Lower leg skin (tissue), 4 donors: ENCODE measurements at regions not wholly inside any gene's neighbourhood (a gene's known extent, or its start where the extent isn't known, plus 50 kb on each side); places are given as distances from the start of the nearest gene placed in this dataset.

ENCODE experiments used
- DNase-seq, 2 donors: peaks; one replicate each; pipeline ENCODE4 v3.0.0-alpha.2; 2019; ENCODE audit warnings: low spot score in 2 of 2
- H3K4me3 ChIP-seq: fragments of 200-600 bp; sonication (generic); 2 replicates; pipeline ENCODE4 v1.5.1; 2017; ENCODE audit warnings: mild to moderate bottlenecking, low read depth; ENCODE audit not compliant: poor library complexity, severe bottlenecking
- POLR2A ChIP-seq, 2 donors: fragments of 450-650 bp; IDR thresholded peaks; one replicate each; pipeline ENCODE4 v1.6.1; 2016 to 2017; ENCODE audit warnings: antibody characterized with exemption in 2 of 2, mild to moderate bottlenecking in 1 of 2, moderate library complexity in 1 of 2
- WGBS, 2 donors: methylation state at CpG; one replicate each; pipeline ENCODE4 v1.1.5; 2018; 5-methylcytosine and 5-hydroxymethylcytosine counted together
- intact Hi-C: fragments of 100-400 bp; cut with DNase I; formaldehyde crosslinking; loops from one replicate; pipeline ENCODE4 v1.15.0; 2023; ENCODE audit warnings: low total_unique reads
- TF ChIP-seq, protein P1 (sequence below), 3 donors: fragments of 450-650 bp; IDR thresholded peaks; one replicate each; pipeline ENCODE4 v1.5.1; 2016; ENCODE audit warnings: antibody characterized with exemption in 3 of 3, mild to moderate bottlenecking in 3 of 3, moderate library complexity in 2 of 3

DNA sequence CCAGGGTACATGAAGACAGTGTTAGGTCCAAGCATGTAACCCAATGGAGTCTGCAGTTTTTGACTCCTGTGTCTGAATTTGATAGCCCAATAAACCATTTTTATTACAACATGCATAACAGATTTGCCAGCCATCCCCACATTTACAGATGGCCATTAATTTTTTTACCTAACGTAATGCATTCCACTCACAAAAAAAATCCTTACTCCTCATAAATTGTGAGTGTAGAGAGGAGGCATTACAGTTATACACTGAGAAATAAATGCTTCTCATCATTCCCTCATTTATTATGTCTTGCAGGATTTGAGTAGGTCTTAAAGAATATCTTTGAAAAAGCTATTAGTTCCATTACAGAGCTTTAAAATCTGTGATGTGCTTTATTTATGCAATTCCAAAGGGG is 193.8 kb downstream of the CMPK2 start:
- DNase-seq, result no peak
- WGBS, 2 donors, result 46 to 57% methylated on average over 1 of the region's 1 CpG
- intact Hi-C loops, result no loop called here
- TF ChIP-seq, protein P1, sequence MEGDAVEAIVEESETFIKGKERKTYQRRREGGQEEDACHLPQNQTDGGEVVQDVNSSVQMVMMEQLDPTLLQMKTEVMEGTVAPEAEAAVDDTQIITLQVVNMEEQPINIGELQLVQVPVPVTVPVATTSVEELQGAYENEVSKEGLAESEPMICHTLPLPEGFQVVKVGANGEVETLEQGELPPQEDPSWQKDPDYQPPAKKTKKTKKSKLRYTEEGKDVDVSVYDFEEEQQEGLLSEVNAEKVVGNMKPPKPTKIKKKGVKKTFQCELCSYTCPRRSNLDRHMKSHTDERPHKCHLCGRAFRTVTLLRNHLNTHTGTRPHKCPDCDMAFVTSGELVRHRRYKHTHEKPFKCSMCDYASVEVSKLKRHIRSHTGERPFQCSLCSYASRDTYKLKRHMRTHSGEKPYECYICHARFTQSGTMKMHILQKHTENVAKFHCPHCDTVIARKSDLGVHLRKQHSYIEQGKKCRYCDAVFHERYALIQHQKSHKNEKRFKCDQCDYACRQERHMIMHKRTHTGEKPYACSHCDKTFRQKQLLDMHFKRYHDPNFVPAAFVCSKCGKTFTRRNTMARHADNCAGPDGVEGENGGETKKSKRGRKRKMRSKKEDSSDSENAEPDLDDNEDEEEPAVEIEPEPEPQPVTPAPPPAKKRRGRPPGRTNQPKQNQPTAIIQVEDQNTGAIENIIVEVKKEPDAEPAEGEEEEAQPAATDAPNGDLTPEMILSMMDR (IDR thresholded peaks at IDR 0.05), result no peak
- TF ChIP-seq POLR2A (IDR thresholded peaks at IDR 0.05), result no peak
- H3K4me3 ChIP-seq, result no peak overlapping the region

- intact Hi-C loops, result no loop called here
- 52 to 57% methylated on average over 3 of the region's 3 CpGs for WGBS, 2 donors
- H3K4me3 ChIP-seq, result no peak overlapping the region
- no peak for DNase-seq
- TF ChIP-seq, protein P1 (IDR thresholded peaks at IDR 0.05), result no peak
- no peak for TF ChIP-seq POLR2A (IDR thresholded peaks at IDR 0.05)
These were observed 191.3 kb downstream of the CMPK2 start for GRCh38 chr2:6674381-6674780.

DNA sequence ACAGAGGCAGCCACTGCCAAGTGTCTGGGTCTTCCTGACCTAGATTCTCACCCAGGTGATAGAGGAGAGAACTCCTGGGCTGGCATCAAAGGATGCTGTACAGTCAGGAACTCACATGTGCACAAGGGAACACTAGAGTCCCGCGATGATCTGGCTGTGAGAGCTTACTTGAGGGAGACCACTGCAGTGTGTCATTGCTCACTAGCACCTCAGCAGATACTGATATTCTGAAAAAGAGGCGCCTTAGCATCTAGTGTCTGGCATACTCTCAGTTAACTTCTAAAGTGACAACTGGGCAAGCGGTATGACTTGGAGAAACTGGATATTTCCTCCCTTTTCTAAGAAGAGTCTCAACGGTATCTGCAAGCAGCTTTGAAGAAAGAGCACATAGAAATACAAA is 189.9 kb downstream of the CMPK2 start:
- H3K4me3 ChIP-seq, result no peak overlapping the region
- intact Hi-C loops, result no loop called here
- TF ChIP-seq POLR2A (IDR thresholded peaks at IDR 0.05), result no peak
- TF ChIP-seq, protein P1 (IDR thresholded peaks at IDR 0.05), result no peak
- no peak for DNase-seq
- 91 to 93% methylated on average over 5 of the region's 5 CpGs for WGBS, 2 donors

DNA sequence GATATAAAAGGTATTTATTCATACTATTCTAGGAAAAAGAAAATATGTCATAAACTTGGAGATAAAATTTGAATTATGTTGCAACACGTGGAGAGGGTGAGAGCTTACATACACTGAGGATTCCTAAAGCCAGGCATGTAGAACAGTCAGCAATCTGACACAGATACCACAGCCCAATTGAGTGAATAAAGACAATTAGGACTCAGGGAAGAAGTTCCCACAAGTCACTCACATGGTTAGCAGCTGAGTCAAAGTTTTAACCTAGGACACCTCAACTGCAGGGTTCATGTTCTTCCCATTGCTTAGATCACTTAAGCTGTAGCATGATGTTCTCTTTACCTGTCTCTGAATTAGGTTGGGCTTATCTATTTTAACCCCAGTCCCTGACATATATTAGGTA is 189.5 kb downstream of the CMPK2 start:
- DNase-seq, result no peak
- 50 to 56% methylated on average over 1 of the region's 1 CpG for WGBS, 2 donors
- intact Hi-C loops, result no loop called here
- H3K4me3 ChIP-seq, result no peak overlapping the region
- no peak for TF ChIP-seq POLR2A (IDR thresholded peaks at IDR 0.05)
- TF ChIP-seq, protein P1 (IDR thresholded peaks at IDR 0.05), result no peak

- intact Hi-C loops, result no loop called here
- no peak for DNase-seq
- TF ChIP-seq, protein P1 (IDR thresholded peaks at IDR 0.05), result no peak
- TF ChIP-seq POLR2A (IDR thresholded peaks at IDR 0.05), result no peak
These were observed 188.9 kb downstream of the CMPK2 start for GRCh38 chr2:6676776-6677175.

GRCh38 chr2:6679471-6679870 is 186.2 kb downstream of the CMPK2 start:
- TF ChIP-seq, protein P1 (IDR thresholded peaks at IDR 0.05), result no peak
- TF ChIP-seq POLR2A (IDR thresholded peaks at IDR 0.05), result no peak
- WGBS, 2 donors, result 79% methylated on average over 2 of the region's 2 CpGs
- no peak overlapping the region for H3K4me3 ChIP-seq
- no peak for DNase-seq
- intact Hi-C loops, result no loop called here

More at GRCh38 chr2:6676776-6677175, 188.9 kb downstream of the CMPK2 start:
- H3K4me3 ChIP-seq, result no peak overlapping the region
